ENCODE measurements at regions not wholly inside any gene's neighbourhood (a gene's known extent, or its start where the extent isn't known, plus 50 kb on each side); places are given as distances from the start of the nearest gene placed in this dataset.

DNA sequence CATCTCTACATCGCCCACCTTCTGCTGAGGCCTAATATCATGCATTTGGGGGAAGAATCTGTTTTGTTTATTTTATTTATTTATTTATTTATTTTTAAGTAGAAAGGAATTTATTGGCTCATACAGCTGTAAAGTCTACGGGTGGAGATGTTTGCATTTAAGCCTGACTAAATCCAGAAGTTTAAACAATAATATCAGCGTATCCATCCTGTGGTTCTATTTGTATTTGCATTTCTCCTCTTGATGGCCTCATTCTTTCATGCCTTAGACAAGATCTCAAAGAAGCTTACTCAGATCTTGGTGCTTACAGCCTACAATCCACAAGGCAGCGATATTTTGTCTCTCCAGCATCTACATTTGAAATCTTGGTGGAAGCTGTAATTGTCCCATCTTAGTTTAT, 67.1 kb upstream of the CARD18 start:
- TF ChIP-seq POLR2A (IDR thresholded peaks at IDR 0.05) = no peak
- TF ChIP-seq CTCF (IDR thresholded peaks at IDR 0.05) = no peak

All from lower leg skin (tissue), 3 donors.